Suprapubic skin (tissue), 4 donors: ENCODE measurements at regions not wholly inside any gene's neighbourhood (a gene's known extent, or its start where the extent isn't known, plus 50 kb on each side); places are given as distances from the start of the nearest gene placed in this dataset.
"Not testable (repeated sequence)": the region's sequence is repeated elsewhere in the genome, so short reads cannot be mapped to it uniquely, and the experiment has no call there.

Experiments used
- DNase-seq, 2 donors: peaks; one replicate each; pipeline ENCODE4 v3.0.0-alpha.2; 2019; ENCODE audit warnings: low spot score in 2 of 2
- H3K27ac ChIP-seq: fragments of 200-600 bp; sonication (generic); one replicate; pipeline ENCODE4 v1.5.1; 2019
- H3K27me3 ChIP-seq: fragments of 200-600 bp; sonication (generic); one replicate; pipeline ENCODE4 v1.5.1; 2019
- H3K36me3 ChIP-seq: fragments of 200-600 bp; sonication (generic); one replicate; pipeline ENCODE4 v1.5.1; 2019
- H3K4me1 ChIP-seq: fragments of 200-600 bp; sonication (generic); one replicate; pipeline ENCODE4 v1.5.1; 2019
- H3K4me3 ChIP-seq: fragments of 200-600 bp; sonication (generic); one replicate; pipeline ENCODE4 v1.5.1; 2019; ENCODE audit warnings: mild to moderate bottlenecking
- H3K9me3 ChIP-seq: fragments of 200-600 bp; sonication (generic); one replicate; pipeline ENCODE4 v1.5.1; 2019
- CTCF ChIP-seq, 2 donors: fragments of 200-600 bp in 1 of 2; fragments of 450-650 bp in 1 of 2; sonication (generic) in 1 of 2; IDR thresholded peaks; one replicate each; pipeline ENCODE4 v1.5.1; 2016 to 2019; ENCODE audit warnings: antibody characterized with exemption in 2 of 2, mild to moderate bottlenecking in 1 of 2, moderate library complexity in 1 of 2
- EP300 ChIP-seq: sonication (generic); formaldehyde crosslinking; IDR thresholded peaks from one replicate; pipeline ENCODE4 v1.6.1; 2017; ENCODE audit warnings: antibody characterized with exemption
- POLR2A ChIP-seq, 2 donors: fragments of 450-650 bp; IDR thresholded peaks; one replicate each; pipeline ENCODE4 v1.6.1; 2017; ENCODE audit warnings: antibody characterized with exemption in 2 of 2, mild to moderate bottlenecking in 2 of 2, moderate library complexity in 2 of 2
- POLR2AphosphoS5 ChIP-seq, 3 donors: sonication (generic); formaldehyde crosslinking; IDR thresholded peaks; one replicate each; pipeline ENCODE4 v1.6.1; 2017; ENCODE audit warnings: antibody characterized with exemption in 3 of 3
- WGBS: methylation state at CpG from one replicate; pipeline ENCODE4 v1.1.5; 2018; 5-methylcytosine and 5-hydroxymethylcytosine counted together

- 49% methylated on average over 3 of the region's 3 CpGs for WGBS
- TF ChIP-seq POLR2A (IDR thresholded peaks at IDR 0.05) (no peak), POLR2AphosphoS5 (IDR thresholded peaks at IDR 0.05) (no peak), EP300 (no peak), CTCF (IDR thresholded peaks at IDR 0.05) (no peak)
- H3K27ac ChIP-seq: no peak overlapping the region
Observed at GRCh38 chr5:67728326-67728890, 487.1 kb upstream of the PIK3R1 start.

GRCh38 chr5:67725604-67726003 lies 490.0 kb upstream of the PIK3R1 start:
- H3K27ac ChIP-seq: no peak overlapping the region
- 76% methylated on average over 1 of the region's 1 CpG for WGBS

More at GRCh38 chr5:67728326-67728890, 487.1 kb upstream of the PIK3R1 start:
- Histone ChIP-seq H3K4me1 (no peaks in the 10 kb centered on the region), H3K36me3 (no peaks in the 10 kb centered on the region), H3K4me3 (no peak overlapping the region), H3K27me3 (no peaks in the 10 kb centered on the region), H3K9me3 (no peaks in the 10 kb centered on the region)
- no peak for DNase-seq

GRCh38 chr5:67724412-67725135 lies 491.0 kb upstream of the PIK3R1 start:
- no peaks in the 10 kb centered on the region for H3K9me3 ChIP-seq
- TF ChIP-seq EP300 (no peak), POLR2AphosphoS5 (IDR thresholded peaks at IDR 0.05) (no peak), CTCF (IDR thresholded peaks at IDR 0.05) (no peak), POLR2A (IDR thresholded peaks at IDR 0.05) (no peak)
- DNase-seq: no peak
- no peak overlapping the region for H3K4me3 ChIP-seq
- H3K27ac ChIP-seq: no peak overlapping the region
- WGBS: 41% methylated on average over 4 of the region's 4 CpGs
- no peaks in the 10 kb centered on the region for H3K27me3 ChIP-seq
- H3K36me3 ChIP-seq: no peaks in the 10 kb centered on the region
- no peaks in the 10 kb centered on the region for H3K4me1 ChIP-seq

More at GRCh38 chr5:67725604-67726003, 490.0 kb upstream of the PIK3R1 start:
- DNase-seq: no peak
- Histone ChIP-seq H3K4me3 (no peak overlapping the region), H3K27me3 (no peaks in the 10 kb centered on the region), H3K36me3 (no peaks in the 10 kb centered on the region), H3K9me3 (no peaks in the 10 kb centered on the region), H3K4me1 (no peaks in the 10 kb centered on the region)
- TF ChIP-seq POLR2A (IDR thresholded peaks at IDR 0.05): no peak
- TF ChIP-seq EP300: no peak
- TF ChIP-seq POLR2AphosphoS5 (IDR thresholded peaks at IDR 0.05): no peak

GRCh38 chr5:67723873-67724272 lies 491.7 kb upstream of the PIK3R1 start:
- no peak overlapping the region for H3K4me3 ChIP-seq
- DNase-seq: no peak
- 77% methylated on average over 1 of the region's 1 CpG for WGBS
- H3K27ac ChIP-seq: no peak overlapping the region
- H3K27me3 ChIP-seq: no peaks in the 10 kb centered on the region
- H3K4me1 ChIP-seq: no peaks in the 10 kb centered on the region
- no peak for TF ChIP-seq POLR2AphosphoS5 (IDR thresholded peaks at IDR 0.05)
- no peak for TF ChIP-seq CTCF (IDR thresholded peaks at IDR 0.05)
- no peak for TF ChIP-seq EP300
- no peak for TF ChIP-seq POLR2A (IDR thresholded peaks at IDR 0.05)
- no peaks in the 10 kb centered on the region for H3K36me3 ChIP-seq
- H3K9me3 ChIP-seq: no peaks in the 10 kb centered on the region

- not testable (repeated sequence) for H3K9me3 ChIP-seq, H3K27me3 ChIP-seq, H3K4me3 ChIP-seq, H3K27ac ChIP-seq, H3K36me3 ChIP-seq, DNase-seq, H3K4me1 ChIP-seq
- WGBS: 91% methylated on average over 2 of the region's 2 CpGs
Observed at GRCh38 chr5:67722582-67722981, 493.0 kb upstream of the PIK3R1 start.

- Histone ChIP-seq H3K27ac (no peak overlapping the region), H3K27me3 (no peaks in the 10 kb centered on the region), H3K36me3 (no peaks in the 10 kb centered on the region), H3K4me3 (no peak overlapping the region), H3K4me1 (no peaks in the 10 kb centered on the region), H3K9me3 (no peaks in the 10 kb centered on the region)
- TF ChIP-seq POLR2A (IDR thresholded peaks at IDR 0.05) (no peak), POLR2AphosphoS5 (IDR thresholded peaks at IDR 0.05) (no peak), CTCF (IDR thresholded peaks at IDR 0.05) (no peak), EP300 (no peak)
- 96% methylated on average over 2 of the region's 2 CpGs for WGBS
- DNase-seq: no peak
Observed at GRCh38 chr5:67720162-67720772, 495.3 kb upstream of the PIK3R1 start.
